ENCODE measurements at regions not wholly inside any gene's neighbourhood (a gene's known extent, or its start where the extent isn't known, plus 50 kb on each side); places are given as distances from the start of the nearest gene placed in this dataset.

DNA sequence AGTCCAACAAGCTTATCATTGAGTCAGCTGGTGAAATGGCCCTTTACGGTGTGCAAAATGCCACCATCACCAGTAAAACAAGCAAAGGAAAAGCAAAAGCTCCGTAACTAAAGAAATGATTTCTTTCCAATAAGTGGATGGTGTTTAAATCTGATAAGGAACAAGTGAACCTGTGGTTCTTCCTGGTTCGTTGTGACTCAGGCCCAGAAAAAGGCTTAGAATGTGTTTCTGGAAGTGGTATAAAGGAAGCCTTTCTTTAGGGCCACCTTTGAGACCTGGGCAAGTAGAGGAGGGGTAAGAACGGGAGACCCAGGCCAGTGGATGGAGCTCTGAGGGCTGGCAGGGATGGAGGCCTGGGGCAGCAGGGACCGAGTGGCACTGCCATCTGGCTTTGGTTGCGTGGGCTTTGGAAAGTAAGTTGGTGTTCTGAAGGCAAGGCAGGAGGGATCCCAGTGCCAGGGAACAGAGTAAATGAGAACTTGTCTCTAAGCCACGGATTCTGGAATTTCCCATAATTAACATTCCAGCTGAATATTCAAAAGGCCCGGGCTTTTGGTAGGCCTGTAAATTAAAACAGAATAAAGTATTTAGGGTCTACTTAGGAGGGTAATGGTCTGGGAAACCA is 87.9 kb upstream of the LMO4 start:
- no peak overlapping the region for H3K27ac Mint-ChIP-seq
- H3K27me3 Mint-ChIP-seq: no peaks in the 10 kb centered on the region
- DNase-seq (no peak), ATAC-seq (ENCODE audit: low read depth in 2 of 2) (no peak)
- Histone ChIP-seq H3K27me3 (ENCODE audit: control insufficient read depth, insufficient read depth, low read length) (no peaks in the 10 kb centered on the region), H3K4me3 (ENCODE audit: low read depth, low read length) (no peak overlapping the region), H3K4me1 (ENCODE audit: control insufficient read depth, insufficient read depth, low read length, poor library complexity, severe bottlenecking) (no peaks in the 10 kb centered on the region), H3K27ac (ENCODE audit: insufficient read depth, low read length, poor library complexity, severe bottlenecking) (no peak overlapping the region), H3K36me3 (ENCODE audit: control insufficient read depth, insufficient read depth, low read length) (no peaks in the 10 kb centered on the region), H3K9me3 (ENCODE audit: control insufficient read depth in 2 of 2, low read length in 2 of 2) (no peaks in the 10 kb centered on the region)
- H3K36me3 Mint-ChIP-seq: no peaks in the 10 kb centered on the region
- no peak overlapping the region for H3K4me3 Mint-ChIP-seq
- peaks cover 0 to 3% (median 0%) of the 10 kb centered on the region in 7 donors for H3K9me3 Mint-ChIP-seq
- H3K4me1 Mint-ChIP-seq: no peaks in the 10 kb centered on the region

GRCh38 chr1:87242445-87243185 is 86.1 kb upstream of the LMO4 start:
- Mint-ChIP-seq H3K4me1 (no peaks in the 10 kb centered on the region), H3K4me3 (no peak overlapping the region), H3K27ac (no peak overlapping the region), H3K36me3 (no peaks in the 10 kb centered on the region), H3K9me3 (peaks cover 0 to 3% (median 1%) of the 10 kb centered on the region in 7 donors), H3K27me3 (no peaks in the 10 kb centered on the region)
- Histone ChIP-seq H3K27me3 (ENCODE audit: control insufficient read depth, insufficient read depth, low read length) (no peaks in the 10 kb centered on the region), H3K4me3 (ENCODE audit: low read depth, low read length) (no peak overlapping the region), H3K9me3 (ENCODE audit: control insufficient read depth in 2 of 2, low read length in 2 of 2) (no peaks in the 10 kb centered on the region), H3K36me3 (ENCODE audit: control insufficient read depth, insufficient read depth, low read length) (no peaks in the 10 kb centered on the region), H3K27ac (ENCODE audit: insufficient read depth, low read length, poor library complexity, severe bottlenecking) (no peak overlapping the region), H3K4me1 (ENCODE audit: control insufficient read depth, insufficient read depth, low read length, poor library complexity, severe bottlenecking) (no peaks in the 10 kb centered on the region)
- DNase-seq: no peak
- no peak for ATAC-seq (ENCODE audit: low read depth in 2 of 2)

DNA sequence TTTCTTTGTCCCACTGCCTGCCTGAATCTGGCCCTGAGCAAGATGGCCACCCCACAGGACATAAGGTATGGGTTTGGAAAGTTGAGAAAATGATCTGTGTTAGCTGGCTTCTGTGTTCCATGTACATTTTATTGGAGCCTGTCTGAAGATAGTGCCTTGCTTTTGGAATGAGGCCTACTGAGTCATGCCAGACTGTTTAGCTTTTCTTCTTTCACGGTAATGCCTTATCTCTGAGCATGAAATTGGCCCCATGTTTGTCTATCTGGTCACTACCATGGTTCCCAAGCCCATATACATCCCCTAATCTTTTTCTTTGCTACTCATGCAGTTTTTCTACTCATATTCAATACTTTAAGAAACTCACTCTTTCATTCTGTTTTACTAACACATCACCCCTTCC is 85.1 kb upstream of the LMO4 start:
- Histone ChIP-seq H3K4me1 (ENCODE audit: control insufficient read depth, insufficient read depth, low read length, poor library complexity, severe bottlenecking) (no peaks in the 10 kb centered on the region), H3K9me3 (ENCODE audit: control insufficient read depth in 2 of 2, low read length in 2 of 2) (no peaks in the 10 kb centered on the region), H3K36me3 (ENCODE audit: control insufficient read depth, insufficient read depth, low read length) (no peaks in the 10 kb centered on the region), H3K27ac (ENCODE audit: insufficient read depth, low read length, poor library complexity, severe bottlenecking) (no peak overlapping the region), H3K4me3 (ENCODE audit: low read depth, low read length) (no peak overlapping the region), H3K27me3 (ENCODE audit: control insufficient read depth, insufficient read depth, low read length) (no peaks in the 10 kb centered on the region)
- Mint-ChIP-seq H3K4me1 (no peaks in the 10 kb centered on the region), H3K27me3 (no peaks in the 10 kb centered on the region), H3K4me3 (no peak overlapping the region), H3K9me3 (peaks cover 0 to 5% (median 2%) of the 10 kb centered on the region in 7 donors), H3K36me3 (no peaks in the 10 kb centered on the region), H3K27ac (no peak overlapping the region)
- ATAC-seq (ENCODE audit: low read depth in 2 of 2): no peak
- DNase-seq: no peak

- no peak overlapping the region for H3K27ac Mint-ChIP-seq
- Histone ChIP-seq H3K4me1 (ENCODE audit: control insufficient read depth, insufficient read depth, low read length, poor library complexity, severe bottlenecking) (no peaks in the 10 kb centered on the region), H3K27me3 (ENCODE audit: control insufficient read depth, insufficient read depth, low read length) (no peaks in the 10 kb centered on the region), H3K27ac (ENCODE audit: insufficient read depth, low read length, poor library complexity, severe bottlenecking) (no peak overlapping the region), H3K36me3 (ENCODE audit: control insufficient read depth, insufficient read depth, low read length) (no peaks in the 10 kb centered on the region), H3K9me3 (ENCODE audit: control insufficient read depth in 2 of 2, low read length in 2 of 2) (no peaks in the 10 kb centered on the region), H3K4me3 (ENCODE audit: low read depth, low read length) (no peak overlapping the region)
- DNase-seq (no peak), ATAC-seq (ENCODE audit: low read depth in 2 of 2) (no peak)
- H3K36me3 Mint-ChIP-seq: no peaks in the 10 kb centered on the region
- no peaks in the 10 kb centered on the region for H3K4me1 Mint-ChIP-seq
- H3K27me3 Mint-ChIP-seq: peaks cover 6% of the 10 kb centered on the region
- H3K4me3 Mint-ChIP-seq: no peak overlapping the region
- peaks cover 0 to 5% (median 2%) of the 10 kb centered on the region in 7 donors for H3K9me3 Mint-ChIP-seq
These were observed 82.2 kb upstream of the LMO4 start for GRCh38 chr1:87246436-87246835.

DNA sequence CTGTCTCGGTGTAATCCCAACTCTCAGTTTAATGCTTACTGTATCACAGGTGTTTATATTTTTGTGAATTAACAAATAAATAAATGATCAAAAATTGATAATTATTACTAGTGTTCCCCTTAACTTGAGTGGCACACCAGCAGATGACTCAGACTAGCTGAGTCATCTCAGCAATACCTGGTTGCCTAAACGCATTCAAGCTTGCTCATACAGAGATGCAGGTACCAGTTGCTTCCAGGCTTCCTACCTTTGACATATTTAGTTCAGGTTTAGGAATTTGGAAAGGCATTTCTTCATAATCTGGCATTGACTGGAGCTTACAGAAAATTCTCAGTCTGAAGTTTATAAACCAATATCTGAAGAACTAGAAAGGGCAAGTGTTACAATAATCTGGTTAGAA is 78.9 kb upstream of the LMO4 start:
- peaks cover 10% of the 10 kb centered on the region for H3K27me3 Mint-ChIP-seq
- Histone ChIP-seq H3K4me1 (ENCODE audit: control insufficient read depth, insufficient read depth, low read length, poor library complexity, severe bottlenecking) (no peaks in the 10 kb centered on the region), H3K9me3 (ENCODE audit: control insufficient read depth in 2 of 2, low read length in 2 of 2) (no peaks in the 10 kb centered on the region), H3K36me3 (ENCODE audit: control insufficient read depth, insufficient read depth, low read length) (no peaks in the 10 kb centered on the region), H3K27me3 (ENCODE audit: control insufficient read depth, insufficient read depth, low read length) (no peaks in the 10 kb centered on the region), H3K4me3 (ENCODE audit: low read depth, low read length) (no peak overlapping the region), H3K27ac (ENCODE audit: insufficient read depth, low read length, poor library complexity, severe bottlenecking) (no peak overlapping the region)
- H3K4me3 Mint-ChIP-seq: no peak overlapping the region
- H3K4me1 Mint-ChIP-seq: no peaks in the 10 kb centered on the region
- DNase-seq (no peak), ATAC-seq (ENCODE audit: low read depth in 2 of 2) (no peak)
- H3K36me3 Mint-ChIP-seq: no peaks in the 10 kb centered on the region
- no peak overlapping the region for H3K27ac Mint-ChIP-seq
- peaks cover 0 to 8% (median 2%) of the 10 kb centered on the region in 7 donors for H3K9me3 Mint-ChIP-seq

GRCh38 chr1:87250336-87250735 is 78.3 kb upstream of the LMO4 start:
- Histone ChIP-seq H3K36me3 (ENCODE audit: control insufficient read depth, insufficient read depth, low read length) (no peaks in the 10 kb centered on the region), H3K4me1 (ENCODE audit: control insufficient read depth, insufficient read depth, low read length, poor library complexity, severe bottlenecking) (no peaks in the 10 kb centered on the region), H3K27ac (ENCODE audit: insufficient read depth, low read length, poor library complexity, severe bottlenecking) (no peak overlapping the region), H3K4me3 (ENCODE audit: low read depth, low read length) (no peak overlapping the region), H3K27me3 (ENCODE audit: control insufficient read depth, insufficient read depth, low read length) (no peaks in the 10 kb centered on the region), H3K9me3 (ENCODE audit: control insufficient read depth in 2 of 2, low read length in 2 of 2) (no peaks in the 10 kb centered on the region)
- Mint-ChIP-seq H3K27ac (no peak overlapping the region), H3K9me3 (peaks cover 0 to 8% (median 2%) of the 10 kb centered on the region in 7 donors), H3K27me3 (peaks cover 10% of the 10 kb centered on the region), H3K4me3 (no peak overlapping the region), H3K4me1 (no peaks in the 10 kb centered on the region), H3K36me3 (no peaks in the 10 kb centered on the region)
- ATAC-seq (ENCODE audit: low read depth in 2 of 2): no peak
- no peak for DNase-seq

GRCh38 chr1:87252406-87252805 is 76.3 kb upstream of the LMO4 start:
- H3K27ac ChIP-seq (ENCODE audit: insufficient read depth, low read length, poor library complexity, severe bottlenecking): no peak overlapping the region
- no peaks in the 10 kb centered on the region for H3K9me3 ChIP-seq (ENCODE audit: control insufficient read depth in 2 of 2, low read length in 2 of 2)
- DNase-seq (no peak), ATAC-seq (ENCODE audit: low read depth in 2 of 2) (no peak)
- H3K27me3 Mint-ChIP-seq: peaks cover 10% of the 10 kb centered on the region
- H3K9me3 Mint-ChIP-seq: peaks cover 0 to 8% (median 2%) of the 10 kb centered on the region in 7 donors
- H3K4me3 ChIP-seq (ENCODE audit: low read depth, low read length): no peak overlapping the region
- no peaks in the 10 kb centered on the region for H3K4me1 ChIP-seq (ENCODE audit: control insufficient read depth, insufficient read depth, low read length, poor library complexity, severe bottlenecking)
- H3K4me1 Mint-ChIP-seq: no peaks in the 10 kb centered on the region
- no peaks in the 10 kb centered on the region for H3K36me3 Mint-ChIP-seq
- H3K27ac Mint-ChIP-seq: no peak overlapping the region
- no peaks in the 10 kb centered on the region for H3K36me3 ChIP-seq (ENCODE audit: control insufficient read depth, insufficient read depth, low read length)
- no peak overlapping the region for H3K4me3 Mint-ChIP-seq
- H3K27me3 ChIP-seq (ENCODE audit: control insufficient read depth, insufficient read depth, low read length): no peaks in the 10 kb centered on the region

DNA sequence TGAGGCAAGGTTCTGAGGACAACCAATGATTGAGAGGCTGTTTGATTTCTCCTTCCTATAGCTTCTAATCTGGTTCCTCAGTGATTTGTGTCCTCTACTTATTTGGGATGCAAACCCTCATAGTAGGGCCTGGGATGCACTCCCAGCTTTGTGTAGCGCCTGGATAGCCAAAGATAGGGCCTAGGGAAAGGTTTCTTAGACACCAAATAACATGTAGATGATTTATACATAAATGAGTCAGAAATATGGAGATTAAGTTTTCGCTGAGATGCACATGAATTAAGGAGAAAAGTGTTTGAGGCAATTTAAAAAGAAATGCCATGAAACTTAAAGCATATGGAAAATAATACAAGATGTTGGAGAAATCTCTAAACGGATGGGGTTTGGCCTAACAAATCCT is 66.0 kb upstream of the LMO4 start:
- Histone ChIP-seq H3K9me3 (ENCODE audit: control insufficient read depth in 2 of 2, low read length in 2 of 2) (peaks cover 0 to 2% of the 10 kb centered on the region in 2 experiments), H3K4me3 (ENCODE audit: low read depth, low read length) (no peak overlapping the region), H3K4me1 (ENCODE audit: control insufficient read depth, insufficient read depth, low read length, poor library complexity, severe bottlenecking) (no peaks in the 10 kb centered on the region), H3K36me3 (ENCODE audit: control insufficient read depth, insufficient read depth, low read length) (no peaks in the 10 kb centered on the region), H3K27me3 (ENCODE audit: control insufficient read depth, insufficient read depth, low read length) (no peaks in the 10 kb centered on the region), H3K27ac (ENCODE audit: insufficient read depth, low read length, poor library complexity, severe bottlenecking) (no peak overlapping the region)
- H3K36me3 Mint-ChIP-seq: no peaks in the 10 kb centered on the region
- H3K4me1 Mint-ChIP-seq: no peaks in the 10 kb centered on the region
- no peak for DNase-seq
- no peak overlapping the region for H3K27ac Mint-ChIP-seq
- peaks cover 0 to 1% (median 0%) of the 10 kb centered on the region in 7 donors for H3K9me3 Mint-ChIP-seq
- H3K4me3 Mint-ChIP-seq: no peak overlapping the region
- no peak for ATAC-seq (ENCODE audit: low read depth in 2 of 2)
- H3K27me3 Mint-ChIP-seq: peaks cover 8% of the 10 kb centered on the region
